Mesendoderm (in vitro differentiated cells): ENCODE measurements at regions not wholly inside any gene's neighbourhood (a gene's known extent, or its start where the extent isn't known, plus 50 kb on each side); places are given as distances from the start of the nearest gene placed in this dataset.

Experiments
- DNase-seq: peaks from one replicate; pipeline ENCODE4 v3.0.0; 2013
- H2AK5ac ChIP-seq: 2 replicates; pipeline ENCODE4 v1.6.1; 2013; ENCODE audit warnings: low read length, inconsistent platforms
- H2BK120ac ChIP-seq: 2 replicates; pipeline ENCODE4 v1.6.1; 2013; ENCODE audit warnings: low read depth, mild to moderate bottlenecking, low read length, moderate library complexity, mixed read lengths
- H2BK15ac ChIP-seq: replicated peaks from 2 replicates; pipeline ENCODE4 v1.6.1; 2013; ENCODE audit warnings: low read depth, mild to moderate bottlenecking, moderate library complexity
- H2BK5ac ChIP-seq: 2 replicates; pipeline ENCODE4 v1.6.1; 2013; ENCODE audit warnings: low read length, inconsistent platforms
- H3K18ac ChIP-seq: 2 replicates; pipeline ENCODE4 v1.6.1; 2013; ENCODE audit warnings: mild to moderate bottlenecking, low read length, mixed read lengths
- H3K23ac ChIP-seq: one replicate; pipeline ENCODE4 v1.6.1; 2013; ENCODE audit warnings: low read length
- H3K27ac ChIP-seq: 2 replicates; pipeline ENCODE4 v1.5.1; 2013; ENCODE audit warnings: low read depth, mild to moderate bottlenecking, inconsistent platforms, low read length, moderate library complexity
- H3K27me3 ChIP-seq: 2 replicates; pipeline ENCODE4 v1.6.1; 2013; ENCODE audit warnings: low read length, control low read depth, mild to moderate bottlenecking, inconsistent platforms; ENCODE audit not compliant: insufficient read depth, poor library complexity
- H3K36me3 ChIP-seq: 2 replicates; pipeline ENCODE4 v1.6.1; 2013; ENCODE audit warnings: low read length, inconsistent platforms; ENCODE audit not compliant: control insufficient read depth, insufficient read depth
- H3K4ac ChIP-seq: one replicate; pipeline ENCODE4 v1.6.1; 2013; ENCODE audit warnings: low read depth, mild to moderate bottlenecking, low read length, moderate library complexity
- H3K4me1 ChIP-seq: 2 replicates; pipeline ENCODE4 v1.6.1; 2013; ENCODE audit warnings: low read depth, low read length, inconsistent platforms; ENCODE audit not compliant: control insufficient read depth
- H3K4me2 ChIP-seq: 2 replicates; pipeline ENCODE4 v1.6.1; 2013; ENCODE audit warnings: low read length
- H3K4me3 ChIP-seq: 2 replicates; pipeline ENCODE4 v1.5.1; 2013; ENCODE audit warnings: mild to moderate bottlenecking, low read length
- H3K56ac ChIP-seq: one replicate; pipeline ENCODE4 v1.6.1; 2013; ENCODE audit warnings: low read length
- H3K79me1 ChIP-seq: 2 replicates; pipeline ENCODE4 v1.6.1; 2013; ENCODE audit warnings: low read length, inconsistent platforms
- H3K79me2 ChIP-seq: 2 replicates; pipeline ENCODE4 v1.6.1; 2013; ENCODE audit warnings: mild to moderate bottlenecking, low read length; ENCODE audit not compliant: control insufficient read depth, insufficient read depth
- H3K9ac ChIP-seq: 2 replicates; pipeline ENCODE4 v1.6.1; 2013; ENCODE audit warnings: low read length, inconsistent platforms
- H4K5ac ChIP-seq: one replicate; pipeline ENCODE4 v1.6.1; 2013; ENCODE audit warnings: low read length
- H4K8ac ChIP-seq: one replicate; pipeline ENCODE4 v1.6.1; 2013; ENCODE audit warnings: low read depth, mild to moderate bottlenecking, control low read depth, low read length, moderate library complexity
- WGBS: extraction: QIAGEN DNeasy Blood & Tissue Kit; methylation state at CpG from one replicate; pipeline ENCODE4 v1.1.7; 2013; ENCODE audit warnings: low lambda C conversion rate, missing lambda C conversion rate; ENCODE audit not compliant: insufficient coverage; ENCODE audit errors: extremely low coverage; 5-methylcytosine and 5-hydroxymethylcytosine counted together

GRCh38 chr3:78116874-78117273 is 1077.0 kb downstream of the ROBO2 start:
- no CpG with 5 or more reads among the region's 2 CpGs for WGBS

GRCh38 chr3:78123058-78123457 is 1083.2 kb downstream of the ROBO2 start:
- Histone ChIP-seq H3K36me3 (no peaks in the 10 kb centered on the region), H4K8ac (no peak overlapping the region), H2BK5ac (no peak overlapping the region), H3K9ac (no peak overlapping the region), H3K79me2 (no peaks in the 10 kb centered on the region), H3K27ac (no peak overlapping the region), H3K23ac (no peak overlapping the region), H3K79me1 (no peaks in the 10 kb centered on the region), H2BK15ac (no peak overlapping the region), H2AK5ac (no peak overlapping the region), H2BK120ac (no peak overlapping the region), H4K5ac (no peak overlapping the region), H3K4me2 (no peak overlapping the region), H3K4me3 (no peak overlapping the region), H3K56ac (no peak overlapping the region), H3K4me1 (no peaks in the 10 kb centered on the region), H3K27me3 (no peaks in the 10 kb centered on the region), H3K4ac (no peak overlapping the region), H3K18ac (no peak overlapping the region)
- no CpG with 5 or more reads among the region's 1 CpG for WGBS
- no peak for DNase-seq

More at GRCh38 chr3:78116874-78117273, 1077.0 kb downstream of the ROBO2 start:
- DNase-seq: no peak
- Histone ChIP-seq H3K56ac (no peak overlapping the region), H3K36me3 (no peaks in the 10 kb centered on the region), H2AK5ac (no peak overlapping the region), H4K5ac (no peak overlapping the region), H2BK15ac (no peak overlapping the region), H3K9ac (no peak overlapping the region), H3K79me1 (no peaks in the 10 kb centered on the region), H3K4me2 (no peak overlapping the region), H3K4ac (no peak overlapping the region), H4K8ac (no peak overlapping the region), H3K4me3 (no peak overlapping the region), H2BK120ac (no peak overlapping the region), H3K18ac (no peak overlapping the region), H3K27me3 (no peaks in the 10 kb centered on the region), H3K27ac (no peak overlapping the region), H2BK5ac (no peak overlapping the region), H3K23ac (no peak overlapping the region), H3K79me2 (no peaks in the 10 kb centered on the region), H3K4me1 (no peaks in the 10 kb centered on the region)

GRCh38 chr3:78129707-78130106 is 1089.8 kb downstream of the ROBO2 start:
- no peak overlapping the region for H3K18ac ChIP-seq
- H4K8ac ChIP-seq: no peak overlapping the region
- no peak overlapping the region for H2BK15ac ChIP-seq
- H3K4me2 ChIP-seq: no peak overlapping the region
- H3K27me3 ChIP-seq: no peaks in the 10 kb centered on the region
- H3K36me3 ChIP-seq: no peaks in the 10 kb centered on the region
- H4K5ac ChIP-seq: no peak overlapping the region
- H2BK5ac ChIP-seq: no peak overlapping the region
- no peak overlapping the region for H3K4ac ChIP-seq
- H3K79me2 ChIP-seq: no peaks in the 10 kb centered on the region
- no peaks in the 10 kb centered on the region for H3K4me1 ChIP-seq
- no peak overlapping the region for H3K9ac ChIP-seq
- no peak overlapping the region for H3K27ac ChIP-seq
- no peak overlapping the region for H3K4me3 ChIP-seq
- H2BK120ac ChIP-seq: no peak overlapping the region
- no peak overlapping the region for H3K23ac ChIP-seq
- no peak for DNase-seq
- no peak overlapping the region for H3K56ac ChIP-seq
- H2AK5ac ChIP-seq: no peak overlapping the region
- no peaks in the 10 kb centered on the region for H3K79me1 ChIP-seq

- Histone ChIP-seq H3K79me1 (no peaks in the 10 kb centered on the region), H3K9ac (no peak overlapping the region), H3K56ac (no peak overlapping the region), H2BK5ac (no peak overlapping the region), H3K4ac (no peak overlapping the region), H3K4me3 (no peak overlapping the region), H3K4me1 (no peaks in the 10 kb centered on the region), H4K8ac (no peak overlapping the region), H2BK120ac (no peak overlapping the region), H3K27ac (no peak overlapping the region), H3K4me2 (no peak overlapping the region), H3K36me3 (no peaks in the 10 kb centered on the region), H3K23ac (no peak overlapping the region), H3K27me3 (no peaks in the 10 kb centered on the region), H2AK5ac (no peak overlapping the region), H3K79me2 (no peaks in the 10 kb centered on the region), H2BK15ac (no peak overlapping the region), H3K18ac (no peak overlapping the region), H4K5ac (no peak overlapping the region)
- no peak for DNase-seq
- no CpG with 5 or more reads among the region's 4 CpGs for WGBS
Observed at GRCh38 chr3:78130741-78131290, 1090.9 kb downstream of the ROBO2 start.

GRCh38 chr3:78134496-78134895 is 1094.6 kb downstream of the ROBO2 start:
- no peak overlapping the region for H3K27ac ChIP-seq
- H2BK120ac ChIP-seq: no peak overlapping the region
- no peak overlapping the region for H3K4me2 ChIP-seq
- H3K27me3 ChIP-seq: no peaks in the 10 kb centered on the region
- H4K8ac ChIP-seq: no peak overlapping the region
- no peak overlapping the region for H3K18ac ChIP-seq
- no peak overlapping the region for H3K4me3 ChIP-seq
- H3K79me2 ChIP-seq: no peaks in the 10 kb centered on the region
- H2AK5ac ChIP-seq: no peak overlapping the region
- peak; percentile 30 for DNase-seq
- H3K56ac ChIP-seq: no peak overlapping the region
- H3K23ac ChIP-seq: no peak overlapping the region
- H2BK15ac ChIP-seq: no peak overlapping the region
- no peaks in the 10 kb centered on the region for H3K36me3 ChIP-seq
- WGBS: no CpG with 5 or more reads among the region's 3 CpGs
- no peak overlapping the region for H4K5ac ChIP-seq
- no peak overlapping the region for H2BK5ac ChIP-seq
- H3K4me1 ChIP-seq: no peaks in the 10 kb centered on the region
- no peak overlapping the region for H3K4ac ChIP-seq
- H3K79me1 ChIP-seq: no peaks in the 10 kb centered on the region
- H3K9ac ChIP-seq: no peak overlapping the region

GRCh38 chr3:78139166-78139565 is 1099.3 kb downstream of the ROBO2 start:
- H2BK5ac ChIP-seq: no peak overlapping the region
- no peak overlapping the region for H3K27ac ChIP-seq
- DNase-seq: no peak

More at GRCh38 chr3:78139166-78139565, 1099.3 kb downstream of the ROBO2 start:
- Histone ChIP-seq H3K9ac (no peak overlapping the region), H3K4ac (no peak overlapping the region), H3K18ac (no peak overlapping the region), H3K79me1 (no peaks in the 10 kb centered on the region), H3K79me2 (no peaks in the 10 kb centered on the region), H3K23ac (no peak overlapping the region), H2BK120ac (no peak overlapping the region), H3K4me2 (no peak overlapping the region), H3K4me1 (no peaks in the 10 kb centered on the region), H4K8ac (no peak overlapping the region), H3K36me3 (no peaks in the 10 kb centered on the region), H2AK5ac (no peak overlapping the region), H3K27me3 (no peaks in the 10 kb centered on the region), H3K56ac (no peak overlapping the region), H3K4me3 (no peak overlapping the region), H4K5ac (no peak overlapping the region), H2BK15ac (no peak overlapping the region)
- no CpG with 5 or more reads among the region's 3 CpGs for WGBS
